DOHH2 (cell line): ENCODE measurements at regions not wholly inside any gene's neighbourhood (a gene's known extent, or its start where the extent isn't known, plus 50 kb on each side); places are given as distances from the start of the nearest gene placed in this dataset.

Experiments
- EZH2phosphoT487 ChIP-seq: fragments of 200-600 bp; sonication (generic); IDR thresholded peaks from 2 replicates; pipeline ENCODE4 v1.6.1; 2017; ENCODE audit warnings: borderline replicate concordance, mild to moderate bottlenecking, antibody characterized with exemption, low read length, moderate library complexity, mixed read lengths
- TF ChIP-seq, protein P1 (sequence below): fragments of 200-600 bp; sonication (generic); IDR thresholded peaks from one replicate; pipeline ENCODE4 v1.5.1; 2014; ENCODE audit warnings: antibody characterized with exemption, mild to moderate bottlenecking, low read depth, low read length; ENCODE audit not compliant: poor library complexity, severe bottlenecking

DNA sequence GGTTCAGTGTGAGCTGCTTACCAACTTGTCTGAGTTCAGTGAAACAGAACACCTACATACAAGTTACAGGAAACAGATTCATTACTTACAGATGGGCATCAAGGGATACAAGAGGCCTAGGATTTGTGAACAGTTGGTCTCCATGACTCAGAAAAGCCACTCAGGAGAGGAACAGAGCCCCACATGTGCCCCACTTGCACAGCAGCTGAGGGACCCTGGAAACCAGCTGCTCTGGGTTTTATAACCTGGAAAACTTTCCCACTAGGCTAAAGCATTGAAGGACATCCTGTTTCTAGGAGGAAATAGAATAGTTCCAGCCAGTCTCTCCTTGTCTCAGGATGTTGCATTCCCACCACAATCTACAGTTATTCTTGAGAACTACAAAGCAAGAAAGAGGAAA lies 530.0 kb downstream of the ZNF804A start:
- TF ChIP-seq, protein P1, sequence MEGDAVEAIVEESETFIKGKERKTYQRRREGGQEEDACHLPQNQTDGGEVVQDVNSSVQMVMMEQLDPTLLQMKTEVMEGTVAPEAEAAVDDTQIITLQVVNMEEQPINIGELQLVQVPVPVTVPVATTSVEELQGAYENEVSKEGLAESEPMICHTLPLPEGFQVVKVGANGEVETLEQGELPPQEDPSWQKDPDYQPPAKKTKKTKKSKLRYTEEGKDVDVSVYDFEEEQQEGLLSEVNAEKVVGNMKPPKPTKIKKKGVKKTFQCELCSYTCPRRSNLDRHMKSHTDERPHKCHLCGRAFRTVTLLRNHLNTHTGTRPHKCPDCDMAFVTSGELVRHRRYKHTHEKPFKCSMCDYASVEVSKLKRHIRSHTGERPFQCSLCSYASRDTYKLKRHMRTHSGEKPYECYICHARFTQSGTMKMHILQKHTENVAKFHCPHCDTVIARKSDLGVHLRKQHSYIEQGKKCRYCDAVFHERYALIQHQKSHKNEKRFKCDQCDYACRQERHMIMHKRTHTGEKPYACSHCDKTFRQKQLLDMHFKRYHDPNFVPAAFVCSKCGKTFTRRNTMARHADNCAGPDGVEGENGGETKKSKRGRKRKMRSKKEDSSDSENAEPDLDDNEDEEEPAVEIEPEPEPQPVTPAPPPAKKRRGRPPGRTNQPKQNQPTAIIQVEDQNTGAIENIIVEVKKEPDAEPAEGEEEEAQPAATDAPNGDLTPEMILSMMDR = no peak
- no peak for TF ChIP-seq EZH2phosphoT487
